Esophagus squamous epithelium (tissue), 5 donors: ENCODE measurements at regions not wholly inside any gene's neighbourhood (a gene's known extent, or its start where the extent isn't known, plus 50 kb on each side); places are given as distances from the start of the nearest gene placed in this dataset.

Experiments used
- DNase-seq: peaks from one replicate; lab custom pipeline; 2025; lab: John Stamatoyannopoulos, UW
- H3K27ac ChIP-seq, 4 donors: fragments of 200-600 bp; sonication (generic); one replicate each; pipeline ENCODE4 v1.5.1; 2016 to 2019; ENCODE audit warnings: mild to moderate bottlenecking in 1 of 4
- H3K27me3 ChIP-seq, 4 donors: fragments of 200-600 bp; sonication (generic); 1 replicate in 3 of 4; 2 replicates in 1 of 4; pipeline versions ENCODE4 v1.5.1 to v1.6.0; 2017 to 2021; ENCODE audit warnings: antibody characterized with exemption in 1 of 4
- H3K36me3 ChIP-seq, 3 donors: fragments of 200-600 bp; sonication (generic); one replicate each; pipeline ENCODE4 v1.5.1; 2016 to 2019
- H3K4me1 ChIP-seq, 3 donors: fragments of 200-600 bp; sonication (generic); one replicate each; pipeline ENCODE4 v1.5.1; 2017 to 2019
- H3K4me3 ChIP-seq, 4 donors: fragments of 200-600 bp; sonication (generic); 1 replicate in 3 of 4; 2 replicates in 1 of 4; pipeline ENCODE4 v1.5.1; 2016 to 2019; ENCODE audit warnings: mild to moderate bottlenecking in 2 of 4, moderate library complexity in 1 of 4
- H3K9me3 ChIP-seq, 3 donors: fragments of 200-600 bp; sonication (generic); one replicate each; pipeline ENCODE4 v1.5.1; 2016 to 2019
- POLR2A ChIP-seq, 4 donors: fragments of 450-650 bp; IDR thresholded peaks; one replicate each; pipeline ENCODE4 v1.6.1; 2017; ENCODE audit warnings: antibody characterized with exemption in 4 of 4, mild to moderate bottlenecking in 4 of 4, moderate library complexity in 3 of 4
- WGBS, 2 donors: methylation state at CpG; one replicate each; pipeline ENCODE4 v1.1.5; 2018; 5-methylcytosine and 5-hydroxymethylcytosine counted together
- intact Hi-C: fragments of 100-400 bp; cut with DNase I; formaldehyde crosslinking; loops from one replicate; pipeline ENCODE4 v1.15.0; 2022
- TF ChIP-seq, protein P1 (sequence below), 6 experiments: fragments of 450-650 bp in 4 of 6; fragments of 200-600 bp in 2 of 6; sonication (generic) in 2 of 6; IDR thresholded peaks; one replicate each; pipeline ENCODE4 v1.5.1; 2016 to 2019; ENCODE audit warnings: antibody characterized with exemption in 6 of 6, mild to moderate bottlenecking in 4 of 6, moderate library complexity in 4 of 6
- donor health status: DM: yes; HTN: yes; CAD: no.

DNA sequence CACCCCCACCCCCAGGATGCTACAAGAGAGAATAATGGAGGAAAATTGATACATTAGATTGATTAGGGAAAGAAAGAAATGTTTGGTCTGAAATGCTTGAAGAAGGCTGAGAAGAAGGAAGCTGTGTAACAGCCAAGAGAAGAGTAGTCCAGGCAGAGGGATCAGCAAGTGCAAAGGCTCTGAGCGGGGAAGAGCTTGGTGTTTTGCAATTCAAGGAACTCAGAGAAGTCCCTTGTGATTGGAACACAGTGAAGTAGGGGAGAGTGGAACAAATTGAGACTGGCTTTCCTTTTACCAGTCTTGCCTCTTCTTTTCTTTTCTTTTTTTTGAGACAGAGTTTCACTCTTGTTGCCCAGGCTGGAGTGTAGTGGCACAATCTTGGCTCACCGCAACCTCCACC lies 76.6 kb upstream of the CHD6 start:
- no peak for DNase-seq
- H3K4me1 ChIP-seq, result peaks cover 8 to 29% (median 11%) of the 10 kb centered on the region in 3 donors
- TF ChIP-seq, protein P1, sequence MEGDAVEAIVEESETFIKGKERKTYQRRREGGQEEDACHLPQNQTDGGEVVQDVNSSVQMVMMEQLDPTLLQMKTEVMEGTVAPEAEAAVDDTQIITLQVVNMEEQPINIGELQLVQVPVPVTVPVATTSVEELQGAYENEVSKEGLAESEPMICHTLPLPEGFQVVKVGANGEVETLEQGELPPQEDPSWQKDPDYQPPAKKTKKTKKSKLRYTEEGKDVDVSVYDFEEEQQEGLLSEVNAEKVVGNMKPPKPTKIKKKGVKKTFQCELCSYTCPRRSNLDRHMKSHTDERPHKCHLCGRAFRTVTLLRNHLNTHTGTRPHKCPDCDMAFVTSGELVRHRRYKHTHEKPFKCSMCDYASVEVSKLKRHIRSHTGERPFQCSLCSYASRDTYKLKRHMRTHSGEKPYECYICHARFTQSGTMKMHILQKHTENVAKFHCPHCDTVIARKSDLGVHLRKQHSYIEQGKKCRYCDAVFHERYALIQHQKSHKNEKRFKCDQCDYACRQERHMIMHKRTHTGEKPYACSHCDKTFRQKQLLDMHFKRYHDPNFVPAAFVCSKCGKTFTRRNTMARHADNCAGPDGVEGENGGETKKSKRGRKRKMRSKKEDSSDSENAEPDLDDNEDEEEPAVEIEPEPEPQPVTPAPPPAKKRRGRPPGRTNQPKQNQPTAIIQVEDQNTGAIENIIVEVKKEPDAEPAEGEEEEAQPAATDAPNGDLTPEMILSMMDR (IDR thresholded peaks at IDR 0.05), result no peak
- TF ChIP-seq POLR2A (IDR thresholded peaks at IDR 0.05), result no peak
- intact Hi-C loops, result no loop called here
- H3K9me3 ChIP-seq, result no peaks in the 10 kb centered on the region
- 81 to 83% methylated on average over 2 of the region's 2 CpGs for WGBS, 2 donors
- no peaks in the 10 kb centered on the region for H3K27me3 ChIP-seq
- no peak overlapping the region for H3K4me3 ChIP-seq
- no peaks in the 10 kb centered on the region for H3K36me3 ChIP-seq
- no peak overlapping the region for H3K27ac ChIP-seq

DNA sequence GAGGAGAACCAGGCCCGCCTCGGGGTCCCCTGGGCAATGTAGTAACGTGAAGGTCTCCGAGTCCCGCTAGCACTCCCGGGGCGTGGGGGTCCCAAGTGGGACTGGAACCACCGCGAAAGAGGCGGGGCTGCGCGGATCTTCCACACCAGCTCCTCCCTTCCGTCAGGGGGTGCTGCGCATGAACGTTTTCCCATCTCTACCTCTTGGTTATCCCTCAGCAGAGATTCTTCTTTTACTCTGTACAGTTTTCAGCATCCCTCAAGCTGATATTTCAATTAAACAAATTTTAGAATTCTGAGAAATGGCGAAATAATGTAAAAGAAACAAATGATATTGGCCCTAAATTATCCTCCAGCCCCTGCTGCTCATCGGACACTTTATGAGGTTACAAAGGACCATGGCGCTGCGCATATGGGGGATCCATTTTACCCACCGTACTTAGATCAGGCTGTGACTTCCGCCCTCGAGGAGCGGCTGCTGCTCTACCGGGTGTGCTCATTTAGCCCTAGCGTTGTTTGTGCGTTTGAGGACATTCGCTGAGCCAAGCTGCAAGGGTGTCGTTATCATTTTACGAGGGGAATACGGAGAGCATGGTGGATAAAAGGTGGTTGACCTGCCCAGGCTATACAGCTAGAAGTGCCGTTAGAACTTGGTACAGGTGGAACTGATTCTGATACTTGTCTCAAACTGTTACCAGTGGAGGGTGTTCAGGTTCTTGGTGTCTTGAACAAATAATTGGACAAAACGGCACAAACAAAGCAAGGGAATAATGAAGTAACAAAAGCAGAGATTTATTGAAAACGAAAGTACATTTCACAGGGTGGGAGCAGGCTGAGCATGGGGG lies 75.2 kb upstream of the CHD6 start:
- 0 to 1% methylated on average over 31 to 33 of the region's 33 CpGs for WGBS, 2 donors

DNA sequence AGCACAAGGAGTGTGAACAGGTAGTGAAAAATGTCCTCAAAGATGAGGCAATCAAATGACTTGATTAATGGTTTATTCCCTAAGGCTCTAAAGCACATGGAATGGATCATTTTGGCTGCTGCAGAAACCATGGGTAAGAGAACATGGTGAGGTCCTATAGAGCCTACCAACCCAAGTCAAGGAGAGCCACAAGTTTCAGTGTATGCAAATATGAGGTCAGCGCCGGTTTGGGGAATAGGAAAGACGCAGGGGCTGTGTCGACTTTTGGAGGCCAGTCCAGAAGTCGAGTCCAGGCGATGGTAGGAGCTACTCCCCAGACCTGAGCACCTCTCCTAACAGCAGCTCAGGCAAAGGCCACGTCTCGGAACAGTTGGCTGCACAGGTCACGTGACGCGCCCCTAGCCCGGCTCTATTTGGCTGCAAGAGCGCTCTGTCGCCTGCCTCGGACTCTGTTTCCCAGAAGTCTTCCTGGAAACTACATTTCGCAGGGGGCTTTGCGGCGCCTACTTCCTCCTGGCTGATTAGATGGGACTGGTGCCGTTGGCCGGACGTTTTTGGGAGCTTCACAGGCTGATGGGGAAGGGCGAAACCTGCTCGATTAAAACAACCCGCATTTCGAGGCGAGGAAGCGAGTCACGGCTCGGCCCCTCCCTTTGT lies 74.4 kb upstream of the CHD6 start:
- intact Hi-C loops, result no loop called here
- WGBS, 2 donors, result 9 to 21% methylated on average over 11 to 20 of the region's 29 CpGs
- peak; percentile 71 for DNase-seq
- Histone ChIP-seq H3K36me3 (no peaks in the 10 kb centered on the region), H3K27me3 (peaks cover 0 to 3% (median 0%) of the 10 kb centered on the region in 4 donors), H3K27ac (peak overlapping the region; percentile 74 to 95 (median 90)), H3K4me1 (peaks cover 8 to 29% (median 11%) of the 10 kb centered on the region in 3 donors), H3K9me3 (no peaks in the 10 kb centered on the region), H3K4me3 (peak overlapping the region; percentile 50 to 84 (median 70))
- TF ChIP-seq POLR2A (IDR thresholded peaks at IDR 0.05), result peak in 1 of 4 donors; percentile 24
- TF ChIP-seq, protein P1 (IDR thresholded peaks at IDR 0.05), result peak in 1 of 6 experiments; percentile 4

More for the DNA sequence above, 75.2 kb upstream of the CHD6 start:
- peak overlapping the region; percentile 50 to 84 (median 70) for H3K4me3 ChIP-seq
- intact Hi-C loops, result no loop called here
- no peaks in the 10 kb centered on the region for H3K9me3 ChIP-seq
- H3K36me3 ChIP-seq, result no peaks in the 10 kb centered on the region
- TF ChIP-seq, protein P1 (IDR thresholded peaks at IDR 0.05), result peak; percentile 32 to 53 (median 44)
- peak in 1 of 4 donors; percentile 27 for TF ChIP-seq POLR2A (IDR thresholded peaks at IDR 0.05)
- no peaks in the 10 kb centered on the region for H3K27me3 ChIP-seq
- peaks cover 8 to 29% (median 11%) of the 10 kb centered on the region in 3 donors for H3K4me1 ChIP-seq
- peak; percentile 71 for DNase-seq
- H3K27ac ChIP-seq, result peak overlapping the region; percentile 74 to 95 (median 90)

DNA sequence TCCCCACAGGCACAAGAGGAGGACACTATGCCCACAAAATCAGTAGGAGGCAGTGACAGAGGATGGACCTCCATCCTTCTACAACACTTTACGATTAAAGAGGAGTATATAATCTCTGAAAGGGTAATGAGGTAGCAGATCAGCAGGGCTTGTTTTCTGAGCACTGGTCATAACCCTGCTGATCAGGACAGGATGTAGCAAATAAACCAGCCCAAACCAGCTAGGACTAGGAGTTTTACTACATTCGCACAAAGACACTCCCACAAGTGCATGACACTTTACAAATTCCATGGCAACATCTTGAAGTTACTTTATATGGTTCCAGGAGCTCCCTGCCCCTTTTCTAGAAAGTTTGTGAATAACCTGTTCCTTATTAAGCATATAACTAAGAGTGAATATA lies 73.3 kb upstream of the CHD6 start:
- Histone ChIP-seq H3K9me3 (no peaks in the 10 kb centered on the region), H3K4me3 (no peak overlapping the region), H3K4me1 (peaks cover 8 to 24% (median 11%) of the 10 kb centered on the region in 3 donors), H3K27ac (no peak overlapping the region), H3K36me3 (no peaks in the 10 kb centered on the region), H3K27me3 (peaks cover 0 to 6% (median 0%) of the 10 kb centered on the region in 4 donors)
- intact Hi-C loops, result no loop called here
- WGBS, 2 donors, result 97% methylated on average over 2 of the region's 2 CpGs
- no peak for DNase-seq
- TF ChIP-seq, protein P1 (IDR thresholded peaks at IDR 0.05), result no peak
- TF ChIP-seq POLR2A (IDR thresholded peaks at IDR 0.05), result no peak

DNA sequence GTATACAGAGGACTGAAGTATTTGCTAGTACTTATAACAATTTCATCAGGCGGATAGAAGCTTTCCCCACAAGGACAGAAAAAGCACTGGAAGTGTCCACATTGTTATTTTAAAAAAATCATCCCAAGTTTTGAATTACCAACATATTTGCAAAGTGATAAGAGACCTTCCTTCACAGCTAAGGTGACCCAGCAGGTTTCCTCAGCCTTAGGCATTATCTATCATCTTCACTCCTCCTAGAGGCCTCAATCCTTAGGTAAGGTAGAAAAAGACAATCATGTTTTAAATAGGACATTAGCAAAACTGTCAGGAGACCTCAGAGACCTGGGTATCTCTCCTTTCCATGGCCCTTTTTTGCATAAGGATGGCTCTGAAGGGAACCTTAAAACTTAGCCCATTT lies 72.5 kb upstream of the CHD6 start:
- H3K27ac ChIP-seq, result no peak overlapping the region
- no peak for TF ChIP-seq POLR2A (IDR thresholded peaks at IDR 0.05)
- TF ChIP-seq, protein P1 (IDR thresholded peaks at IDR 0.05), result no peak
- H3K9me3 ChIP-seq, result no peaks in the 10 kb centered on the region
- peaks cover 0 to 6% (median 0%) of the 10 kb centered on the region in 4 donors for H3K27me3 ChIP-seq
- DNase-seq, result no peak
- 100% methylated on average over 1 of the region's 1 CpG for WGBS, 2 donors
- H3K4me1 ChIP-seq, result peaks cover 8 to 22% (median 11%) of the 10 kb centered on the region in 3 donors
- intact Hi-C loops, result no loop called here
- no peaks in the 10 kb centered on the region for H3K36me3 ChIP-seq
- no peak overlapping the region for H3K4me3 ChIP-seq
